PC-9 (cell line): ENCODE measurements at regions not wholly inside any gene's neighbourhood (a gene's known extent, or its start where the extent isn't known, plus 50 kb on each side); places are given as distances from the start of the nearest gene placed in this dataset.

ENCODE experiments used
- CTCF ChIP-seq: fragments of 200-600 bp; sonication (generic); conservative IDR thresholded peaks from 2 replicates; pipeline ENCODE4 v1.6.1; 2017; ENCODE audit warnings: mixed run types, antibody characterized with exemption, mild to moderate bottlenecking, moderate library complexity
- EZH2 ChIP-seq: fragments of 200-600 bp; sonication (generic); IDR thresholded peaks from 2 replicates; pipeline ENCODE4 v1.8.0; 2017; ENCODE audit warnings: antibody characterized with exemption, low read depth

DNA sequence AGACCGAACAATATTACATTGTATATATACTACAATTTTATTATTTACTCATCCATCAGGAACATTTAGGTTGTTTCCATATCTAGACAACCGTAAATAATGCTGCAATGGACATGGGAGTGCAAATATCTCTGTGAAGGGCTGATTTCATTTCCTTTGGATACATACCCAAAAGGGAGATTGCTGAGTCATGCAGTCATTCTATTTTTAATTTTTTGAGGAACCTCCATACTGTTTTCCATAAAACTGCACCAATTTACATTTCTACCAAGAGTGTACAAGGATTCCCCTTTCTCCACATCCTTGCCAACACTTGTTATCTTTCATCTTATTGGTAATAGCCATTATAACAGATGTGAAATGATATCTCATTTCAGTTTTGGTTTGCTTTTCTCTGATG, 84.7 kb downstream of the SLC41A2 start:
- TF ChIP-seq CTCF (no peak), EZH2 (no peak)
